Smooth muscle cell (in vitro differentiated cells): ENCODE measurements at regions not wholly inside any gene's neighbourhood (a gene's known extent, or its start where the extent isn't known, plus 50 kb on each side); places are given as distances from the start of the nearest gene placed in this dataset.
A peak's percentile ranks its signal among the peaks of the same experiment; 100 is the strongest.

ENCODE experiments used
- DNase-seq: peaks from one replicate; lab custom pipeline; 2025; ENCODE audit not compliant: unreplicated experiment; lab: John Stamatoyannopoulos, UW
- H2AFZ ChIP-seq: fragments of 200-600 bp; sonication (generic); 2 replicates; pipeline ENCODE4 v1.6.0; 2016; ENCODE audit warnings: antibody characterized with exemption, low read depth, mild to moderate bottlenecking
- H3F3A ChIP-seq: fragments of 200-600 bp; sonication (generic); 2 replicates; pipeline ENCODE4 v1.6.0; 2017; ENCODE audit warnings: antibody characterized with exemption, low read depth
- H3K27ac ChIP-seq: fragments of 200-600 bp; sonication (generic); 2 replicates; pipeline ENCODE4 v1.5.1; 2016; ENCODE audit warnings: low read depth, mild to moderate bottlenecking
- H3K27me3 ChIP-seq: fragments of 200-600 bp; sonication (generic); 2 replicates; pipeline ENCODE4 v1.6.1; 2016; ENCODE audit warnings: low read depth, mild to moderate bottlenecking
- H3K36me3 ChIP-seq: fragments of 200-600 bp; sonication (generic); 2 replicates; pipeline ENCODE4 v1.5.1; 2016; ENCODE audit warnings: low read depth
- H3K4me1 ChIP-seq: fragments of 200-600 bp; sonication (generic); 2 replicates; pipeline ENCODE4 v1.5.1; 2016; ENCODE audit warnings: low read depth
- H3K4me2 ChIP-seq: fragments of 200-600 bp; sonication (generic); 2 replicates; pipeline ENCODE4 v1.6.0; 2016; ENCODE audit warnings: mild to moderate bottlenecking
- H3K4me3 ChIP-seq: fragments of 200-600 bp; sonication (generic); 2 replicates; pipeline ENCODE4 v1.5.1; 2016; ENCODE audit warnings: mild to moderate bottlenecking
- H3K79me2 ChIP-seq: fragments of 200-600 bp; sonication (generic); 2 replicates; pipeline ENCODE4 v1.6.0; 2016; ENCODE audit warnings: low read depth, mild to moderate bottlenecking
- H3K9ac ChIP-seq: fragments of 200-600 bp; sonication (generic); 2 replicates; pipeline ENCODE4 v1.6.0; 2016; ENCODE audit warnings: low read depth
- H3K9me3 ChIP-seq: fragments of 200-600 bp; sonication (generic); replicated peaks from 2 replicates; pipeline ENCODE4 v1.5.1; 2016; ENCODE audit warnings: low read depth
- H4K20me1 ChIP-seq: fragments of 200-600 bp; sonication (generic); 2 replicates; pipeline ENCODE4 v1.6.0; 2016; ENCODE audit warnings: low read depth
- WGBS: methylation state at CpG from one replicate; pipeline ENCODE4 v1.1.7; 2016; ENCODE audit warnings: low lambda C conversion rate; 5-methylcytosine and 5-hydroxymethylcytosine counted together
- TF ChIP-seq, protein P1 (sequence below): fragments of 200-600 bp; sonication (generic); IDR thresholded peaks from 2 replicates; pipeline ENCODE4 v1.5.1; 2017; ENCODE audit warnings: borderline replicate concordance, mild to moderate bottlenecking, antibody characterized with exemption; ENCODE audit not compliant: insufficient read depth, poor library complexity, severe bottlenecking

DNA sequence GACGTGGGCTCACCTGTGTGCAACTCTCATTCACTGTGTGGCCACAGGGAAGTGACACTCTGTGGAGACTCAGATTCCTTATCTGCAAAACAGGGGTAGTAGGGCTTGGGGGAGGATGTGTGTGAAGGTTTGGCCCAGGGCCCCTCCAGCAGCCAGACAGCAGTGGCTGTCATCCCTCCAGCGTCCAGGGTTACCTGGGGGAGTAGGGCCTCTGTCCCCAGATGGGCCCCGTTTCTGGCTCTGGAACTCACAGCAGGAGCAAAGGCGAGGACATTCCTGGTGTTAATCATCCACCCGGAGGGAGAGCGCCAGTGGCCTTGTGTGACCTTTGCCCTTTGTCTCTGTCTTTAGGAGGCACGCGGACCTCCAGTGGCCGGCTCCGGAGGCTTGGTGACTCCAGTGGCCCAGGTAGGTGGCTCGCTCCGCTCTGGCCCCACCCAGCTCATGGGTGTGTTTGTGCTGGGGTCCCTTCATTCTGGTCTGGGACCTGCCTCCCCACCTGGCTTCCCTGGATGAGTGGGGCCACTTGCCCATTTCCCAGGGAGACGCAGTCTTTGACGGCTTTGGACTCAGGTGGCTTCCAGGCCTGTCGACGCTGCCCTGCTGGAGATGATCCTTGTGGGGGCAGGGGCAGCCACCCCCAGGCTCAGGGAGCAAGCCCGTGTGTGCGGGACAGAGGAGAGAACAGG is 166.2 kb downstream of the SEC14L1 start:
- Histone ChIP-seq H3K27ac (no peak overlapping the region), H3K27me3 (no peaks in the 10 kb centered on the region), H3K9ac (no peak overlapping the region), H3K4me2 (peak overlapping the region; percentile 47), H3K79me2 (peaks cover 3% of the 10 kb centered on the region), H3K36me3 (no peaks in the 10 kb centered on the region), H4K20me1 (no peaks in the 10 kb centered on the region), H3K4me1 (peaks cover 18% of the 10 kb centered on the region), H3K9me3 (no peaks in the 10 kb centered on the region), H3K4me3 (no peak overlapping the region), H3F3A (peaks cover 7% of the 10 kb centered on the region), H2AFZ (no peak overlapping the region)
- DNase-seq: no peak
- 70% methylated on average over 18 of the region's 18 CpGs for WGBS
- TF ChIP-seq, protein P1, sequence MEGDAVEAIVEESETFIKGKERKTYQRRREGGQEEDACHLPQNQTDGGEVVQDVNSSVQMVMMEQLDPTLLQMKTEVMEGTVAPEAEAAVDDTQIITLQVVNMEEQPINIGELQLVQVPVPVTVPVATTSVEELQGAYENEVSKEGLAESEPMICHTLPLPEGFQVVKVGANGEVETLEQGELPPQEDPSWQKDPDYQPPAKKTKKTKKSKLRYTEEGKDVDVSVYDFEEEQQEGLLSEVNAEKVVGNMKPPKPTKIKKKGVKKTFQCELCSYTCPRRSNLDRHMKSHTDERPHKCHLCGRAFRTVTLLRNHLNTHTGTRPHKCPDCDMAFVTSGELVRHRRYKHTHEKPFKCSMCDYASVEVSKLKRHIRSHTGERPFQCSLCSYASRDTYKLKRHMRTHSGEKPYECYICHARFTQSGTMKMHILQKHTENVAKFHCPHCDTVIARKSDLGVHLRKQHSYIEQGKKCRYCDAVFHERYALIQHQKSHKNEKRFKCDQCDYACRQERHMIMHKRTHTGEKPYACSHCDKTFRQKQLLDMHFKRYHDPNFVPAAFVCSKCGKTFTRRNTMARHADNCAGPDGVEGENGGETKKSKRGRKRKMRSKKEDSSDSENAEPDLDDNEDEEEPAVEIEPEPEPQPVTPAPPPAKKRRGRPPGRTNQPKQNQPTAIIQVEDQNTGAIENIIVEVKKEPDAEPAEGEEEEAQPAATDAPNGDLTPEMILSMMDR: no peak

DNA sequence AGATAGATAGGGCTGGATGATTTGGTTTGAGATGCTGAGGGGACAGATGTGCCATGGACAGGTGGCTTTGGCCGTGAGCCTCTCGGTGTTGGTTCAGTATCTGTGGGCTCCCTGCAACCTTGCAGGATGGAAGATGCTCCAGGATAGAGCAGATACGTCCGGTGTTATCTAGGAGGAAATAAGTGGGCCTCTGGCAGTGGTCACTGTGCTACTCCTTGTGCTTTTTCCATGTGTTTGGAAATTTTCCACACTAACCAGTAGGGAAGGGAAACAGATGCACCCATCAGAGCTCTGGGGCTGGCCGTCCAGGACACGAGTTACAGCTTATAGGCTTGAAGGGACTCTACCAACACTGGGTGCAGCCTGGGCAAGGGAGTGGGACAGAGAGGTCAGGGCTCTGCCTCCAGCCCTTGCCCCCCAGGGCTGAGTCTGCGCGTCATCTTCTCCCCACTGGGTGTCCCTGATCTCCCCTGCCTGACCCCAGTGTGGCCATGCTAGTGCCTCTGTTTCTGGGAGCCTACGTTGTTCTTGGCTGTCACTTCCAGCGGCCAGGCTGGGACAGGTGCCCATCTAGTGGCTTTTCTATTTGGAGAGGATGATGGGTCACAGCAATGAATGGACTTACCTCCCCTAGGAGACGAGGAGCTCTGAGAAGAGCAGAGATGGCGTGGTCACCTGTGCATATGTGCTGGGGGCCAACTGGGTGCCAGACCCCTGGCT is 166.9 kb downstream of the SEC14L1 start:
- TF ChIP-seq, protein P1: no peak

DNA sequence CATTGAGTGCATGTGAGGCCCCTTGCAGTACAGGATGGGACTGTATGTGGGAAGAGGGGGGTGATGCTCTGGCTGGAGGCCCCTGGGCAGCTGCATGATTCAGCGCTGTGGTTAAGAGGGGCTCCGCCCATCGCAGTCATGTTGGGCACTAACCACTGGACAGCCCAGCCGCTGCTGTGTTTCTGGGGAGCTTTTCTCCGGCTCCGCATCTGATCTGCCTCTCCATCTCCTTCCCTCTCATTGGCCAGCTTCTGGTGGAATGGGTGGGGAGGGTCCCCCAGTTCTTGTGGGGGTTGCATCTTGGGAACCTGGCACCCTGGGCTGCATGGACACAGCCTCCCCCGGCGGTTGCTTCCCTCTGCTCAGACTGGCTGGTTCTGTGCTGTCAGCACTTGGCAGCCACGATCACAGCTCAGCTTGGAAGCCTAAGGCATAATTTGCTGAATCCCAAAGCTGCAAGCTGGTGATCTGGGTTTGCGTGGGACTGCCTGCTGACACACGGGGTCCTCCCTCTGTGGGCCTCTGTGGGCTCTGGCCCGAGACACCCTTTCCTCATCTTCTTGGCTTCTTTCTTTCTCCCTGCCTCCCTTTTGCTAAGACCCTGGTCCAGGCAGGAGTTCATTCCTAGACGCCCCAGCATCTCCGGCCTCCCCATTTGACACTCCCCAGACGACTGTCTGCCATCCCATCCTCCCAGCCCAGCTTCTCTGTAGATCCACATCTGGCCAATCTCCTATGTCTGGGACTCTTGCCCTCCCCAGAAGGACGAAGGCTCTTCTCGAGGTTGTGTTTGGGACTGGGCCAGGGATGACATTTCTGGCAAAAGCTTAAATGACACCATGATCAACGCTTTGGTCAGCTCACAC is 168.3 kb downstream of the SEC14L1 start:
- Histone ChIP-seq H2AFZ (no peak overlapping the region), H3K27ac (peak overlapping the region; percentile 85), H3K9me3 (no peaks in the 10 kb centered on the region), H3K36me3 (no peaks in the 10 kb centered on the region), H3K9ac (peak overlapping the region; percentile 9), H4K20me1 (no peaks in the 10 kb centered on the region), H3K4me3 (no peak overlapping the region), H3K4me1 (peaks cover 23% of the 10 kb centered on the region), H3K79me2 (peaks cover 3% of the 10 kb centered on the region), H3K4me2 (peak overlapping the region; percentile 74), H3K27me3 (no peaks in the 10 kb centered on the region), H3F3A (peaks cover 7% of the 10 kb centered on the region)
- peak; percentile 65 for DNase-seq
- WGBS: 22% methylated on average over 18 of the region's 18 CpGs
- TF ChIP-seq, protein P1: no peak

More for the DNA sequence above, 166.9 kb downstream of the SEC14L1 start:
- Histone ChIP-seq H3K9ac (no peak overlapping the region), H3F3A (peaks cover 7% of the 10 kb centered on the region), H3K27me3 (no peaks in the 10 kb centered on the region), H2AFZ (no peak overlapping the region), H3K27ac (peak overlapping the region; percentile 85), H3K4me3 (no peak overlapping the region), H3K4me2 (peak overlapping the region; percentile 74), H4K20me1 (no peaks in the 10 kb centered on the region), H3K9me3 (no peaks in the 10 kb centered on the region), H3K79me2 (peaks cover 3% of the 10 kb centered on the region), H3K36me3 (no peaks in the 10 kb centered on the region), H3K4me1 (peaks cover 18% of the 10 kb centered on the region)
- no peak for DNase-seq
- 73% methylated on average over 12 of the region's 12 CpGs for WGBS
